Left hindlimb (tissue), 1 donor: ENCODE measurements at regions not wholly inside any gene's neighbourhood (a gene's known extent, or its start where the extent isn't known, plus 50 kb on each side); places are given as distances from the start of the nearest gene placed in this dataset.

Source experiments
- DNase-seq: peaks from one replicate; pipeline ENCODE4 v3.0.0-alpha.2; 2018

GRCh38 chr20:40359131-40359912 is 329.7 kb downstream of the MAFB start:
- DNase-seq, result no peak

- DNase-seq, result no peak
Measured at GRCh38 chr20:40354880-40355279, 334.2 kb downstream of the MAFB start.

- DNase-seq, result no peak
Measured at GRCh38 chr20:40343390-40343789, 345.6 kb downstream of the MAFB start.

GRCh38 chr20:40341561-40341960 is 347.5 kb downstream of the MAFB start:
- DNase-seq, result no peak

- DNase-seq, result no peak
Measured at GRCh38 chr20:40339661-40340449, 349.2 kb downstream of the MAFB start.

GRCh38 chr20:40336533-40336932 is 352.5 kb downstream of the MAFB start:
- DNase-seq, result no peak

- no peak for DNase-seq
Measured at GRCh38 chr20:40335901-40336351, 353.1 kb downstream of the MAFB start.

- DNase-seq, result no peak
Measured at GRCh38 chr20:40335437-40335836, 353.6 kb downstream of the MAFB start.

- no peak for DNase-seq
Measured at GRCh38 chr20:40333591-40333990, 355.4 kb downstream of the MAFB start.

GRCh38 chr20:40331807-40332560 is 357.1 kb downstream of the MAFB start:
- no peak for DNase-seq

- no peak for DNase-seq
Measured at GRCh38 chr20:40331249-40331648, 357.8 kb downstream of the MAFB start.

- no peak for DNase-seq
Measured at GRCh38 chr20:40329321-40329720, 359.7 kb downstream of the MAFB start.

GRCh38 chr20:40326784-40327183 is 362.3 kb downstream of the MAFB start:
- no peak for DNase-seq

- DNase-seq, result no peak
Measured at GRCh38 chr20:40325006-40325568, 363.9 kb downstream of the MAFB start.

- DNase-seq, result no peak
Measured at GRCh38 chr20:40323361-40323794, 365.7 kb downstream of the MAFB start.

- no peak for DNase-seq
Measured at GRCh38 chr20:40322941-40323340, 366.1 kb downstream of the MAFB start.

GRCh38 chr20:40320517-40321011 is 368.5 kb downstream of the MAFB start:
- no peak for DNase-seq

- no peak for DNase-seq
Measured at GRCh38 chr20:40319741-40320516, 369.1 kb downstream of the MAFB start.

GRCh38 chr20:40319056-40319455 is 370.0 kb downstream of the MAFB start:
- no peak for DNase-seq

GRCh38 chr20:40317156-40317790 is 371.8 kb downstream of the MAFB start:
- DNase-seq, result no peak

- no peak for DNase-seq
Measured at GRCh38 chr20:40314278-40314677, 374.8 kb downstream of the MAFB start.
